NCI-H82 treated with DMSO at 0.1 percent for 48 hours (cell line): ENCODE measurements at regions not wholly inside any gene's neighbourhood (a gene's known extent, or its start where the extent isn't known, plus 50 kb on each side); places are given as distances from the start of the nearest gene placed in this dataset.

Experiments used
- DNase-seq: peaks from one replicate; lab custom pipeline; 2025; ENCODE audit not compliant: unreplicated experiment; lab: John Stamatoyannopoulos, UW

- DNase-seq: no peak
These were observed 411.7 kb downstream of the FGF9 start for GRCh38 chr13:22082437-22083100.

- DNase-seq: no peak
These were observed 414.1 kb downstream of the FGF9 start for GRCh38 chr13:22085001-22085400.

- DNase-seq: no peak
These were observed 415.9 kb downstream of the FGF9 start for GRCh38 chr13:22086597-22087330.

- DNase-seq: no peak
These were observed 419.2 kb downstream of the FGF9 start for GRCh38 chr13:22090106-22090505.

GRCh38 chr13:22091222-22091970 lies 420.5 kb downstream of the FGF9 start:
- no peak for DNase-seq

- no peak for DNase-seq
These were observed 421.1 kb downstream of the FGF9 start for GRCh38 chr13:22091971-22092300.

GRCh38 chr13:22092791-22093560 lies 422.1 kb downstream of the FGF9 start:
- DNase-seq: no peak

GRCh38 chr13:22095794-22096193 lies 424.9 kb downstream of the FGF9 start:
- DNase-seq: no peak

- no peak for DNase-seq
These were observed 428.7 kb downstream of the FGF9 start for GRCh38 chr13:22099585-22099984.

- no peak for DNase-seq
These were observed 431.4 kb downstream of the FGF9 start for GRCh38 chr13:22102271-22102670.

- DNase-seq: no peak
These were observed 432.5 kb downstream of the FGF9 start for GRCh38 chr13:22103046-22104027.

GRCh38 chr13:22106058-22106457 lies 435.2 kb downstream of the FGF9 start:
- DNase-seq: no peak

- no peak for DNase-seq
These were observed 436.7 kb downstream of the FGF9 start for GRCh38 chr13:22107549-22107948.

GRCh38 chr13:22108283-22108942 lies 437.5 kb downstream of the FGF9 start:
- DNase-seq: no peak

GRCh38 chr13:22108979-22109378 lies 438.1 kb downstream of the FGF9 start:
- DNase-seq: no peak

- no peak for DNase-seq
These were observed 439.5 kb downstream of the FGF9 start for GRCh38 chr13:22110368-22110767.

GRCh38 chr13:22111152-22111783 lies 440.4 kb downstream of the FGF9 start:
- DNase-seq: no peak

- no peak for DNase-seq
These were observed 441.1 kb downstream of the FGF9 start for GRCh38 chr13:22111961-22112360.
